HCT116 (cell line): ENCODE measurements at regions not wholly inside any gene's neighbourhood (a gene's known extent, or its start where the extent isn't known, plus 50 kb on each side); places are given as distances from the start of the nearest gene placed in this dataset.

Source experiments
- ATAC-seq: fragments of 200-7000 bp; cut with Tn5 transposase; 2 replicates; pipeline ENCODE4 v1.9.1; 2020; ENCODE audit warnings: mild to moderate bottlenecking, moderate library complexity
- BruUV-seq: library from RNA; stranded (reverse); fragments of 400-500 nt; replicated peaks from 2 replicates; lab custom pipeline; 2021; lab: Mats Ljungman, UMichigan
- CTCF ChIA-PET: fragments of 300-600 bp; sonication (Branson Sonifier 250); formaldehyde crosslinking; loops from one replicate; lab custom pipeline; 2021; ENCODE audit warnings: antibody characterized with exemption; lab: Charles Lee
- POLR2A ChIA-PET: fragments of 300-600, 350-600 bp; sonication (Branson Sonifier 250); formaldehyde crosslinking; loops from one replicate; lab custom pipeline; 2021; ENCODE audit warnings: antibody characterized with exemption; lab: Charles Lee
- RAD21 ChIA-PET, 2 experiments: fragments of 300-600 bp; sonication (Branson Sonifier 250); formaldehyde crosslinking; loops; one replicate each; lab custom pipeline; 2023; ENCODE audit warnings: low total read pairs in 2 of 2; ENCODE audit not compliant: uncharacterized antibody in 2 of 2, unreplicated experiment in 2 of 2, low non-redundant PET in 1 of 2; lab: Charles Lee
- DNase-seq: peaks from one replicate; pipeline ENCODE4 v3.0.0-alpha.2; 2010; ENCODE audit warnings: low read depth, low spot score
- H2AFZ ChIP-seq: fragments of 200-600 bp; shearing (Covaris generic), sonication (generic); 2 replicates; pipeline ENCODE4 v1.6.1; 2017; ENCODE audit warnings: low read depth, mixed run types, mixed read lengths, antibody characterized with exemption, low read length; ENCODE audit not compliant: poor library complexity, severe bottlenecking
- H3K27ac ChIP-seq: 2 replicates; pipeline ENCODE4 v1.5.1; 2012; ENCODE audit warnings: low read depth, low read length
- H3K27me3 ChIP-seq: fragments of 200-600 bp; sonication (generic); 2 replicates; pipeline ENCODE4 v1.6.1; 2016; ENCODE audit warnings: mixed run types, low read length, mixed read lengths; ENCODE audit not compliant: insufficient read depth
- H3K36me3 ChIP-seq, 2 experiments: fragments of 200-500 bp in 1 of 2; fragments of 200-600 bp in 1 of 2; sonication (Bioruptor generic) in 1 of 2; sonication (generic) in 1 of 2; 2 replicates each; pipeline versions ENCODE4 v1.5.1 to v1.6.1; 2014 to 2016; ENCODE audit warnings: low read length in 2 of 2, inconsistent platforms in 1 of 2, mixed read lengths in 1 of 2, mixed run types in 1 of 2; ENCODE audit not compliant: insufficient read depth in 2 of 2, control insufficient read depth in 1 of 2
- H3K4me1 ChIP-seq, 2 experiments: fragments of 200-600 bp in 1 of 2; sonication (generic) in 1 of 2; 2 replicates each; pipeline versions ENCODE4 v1.5.1 to v1.6.1; 2012 to 2017; ENCODE audit warnings: low read length in 2 of 2, inconsistent platforms in 1 of 2, mild to moderate bottlenecking in 1 of 2, mixed read lengths in 1 of 2, mixed run types in 1 of 2, moderate library complexity in 1 of 2; ENCODE audit not compliant: insufficient read depth in 2 of 2, control insufficient read depth in 1 of 2
- H3K4me2 ChIP-seq: fragments of 200-600 bp; sonication (generic); 2 replicates; pipeline ENCODE4 v1.6.1; 2017; ENCODE audit warnings: mixed run types, low read length, mixed read lengths
- H3K4me3 ChIP-seq, 2 experiments: fragments of 200-600 bp in 1 of 2; sonication (generic) in 1 of 2; replicated peaks in 1 of 2; 2 replicates each; pipeline ENCODE4 v1.5.1; 2011 to 2016; ENCODE audit warnings: low read length in 2 of 2, control low read depth in 1 of 2, low read depth in 1 of 2, mild to moderate bottlenecking in 1 of 2, mixed read lengths in 1 of 2, mixed run types in 1 of 2
- H3K79me2 ChIP-seq: fragments of 200-600 bp; sonication (generic); 2 replicates; pipeline ENCODE4 v1.6.1; 2017; ENCODE audit warnings: mild to moderate bottlenecking, mixed run types, low read length, moderate library complexity, mixed read lengths; ENCODE audit not compliant: insufficient read depth
- H3K9ac ChIP-seq: fragments of 200-600 bp; sonication (generic); 2 replicates; pipeline ENCODE4 v1.6.1; 2016; ENCODE audit warnings: low read length, mixed read lengths
- H3K9me2 ChIP-seq: fragments of 200-600 bp; sonication (generic), shearing (Covaris generic); 2 replicates; pipeline ENCODE4 v1.6.1; 2017; ENCODE audit warnings: mixed run types, mild to moderate bottlenecking, moderate library complexity; ENCODE audit not compliant: insufficient read depth
- H3K9me3 ChIP-seq, 2 experiments: fragments of 200-500 bp in 1 of 2; fragments of 200-600 bp in 1 of 2; sonication (Bioruptor generic) in 1 of 2; sonication (generic) in 1 of 2; 2 replicates each; pipeline ENCODE4 v1.6.1; 2014 to 2017; ENCODE audit warnings: low read length in 2 of 2, mixed read lengths in 2 of 2, inconsistent platforms in 1 of 2, low read depth in 1 of 2, mild to moderate bottlenecking in 1 of 2, mixed run types in 1 of 2, moderate library complexity in 1 of 2; ENCODE audit not compliant: control insufficient read depth in 1 of 2, insufficient read depth in 1 of 2
- H4K20me1 ChIP-seq: fragments of 200-600 bp; sonication (generic), shearing (Covaris generic); 2 replicates; pipeline ENCODE4 v1.6.1; 2017; ENCODE audit warnings: mixed run types, mild to moderate bottlenecking, moderate library complexity; ENCODE audit not compliant: insufficient read depth
- CBX3 ChIP-seq: IDR thresholded peaks from 2 replicates; pipeline ENCODE4 v1.6.1; 2012; ENCODE audit warnings: low read depth
- ELF1 ChIP-seq: IDR thresholded peaks from 2 replicates; pipeline ENCODE4 v1.6.1; 2012; ENCODE audit warnings: low read depth, borderline replicate concordance
- EZH2 ChIP-seq: fragments of 200-600 bp; sonication (generic); IDR thresholded peaks from 2 replicates; pipeline ENCODE4 v1.6.1; 2017; ENCODE audit warnings: antibody characterized with exemption, mixed run types
- FOSL1 ChIP-seq: IDR thresholded peaks from 2 replicates; pipeline ENCODE4 v1.6.1; 2012; ENCODE audit warnings: low read depth
- JUND ChIP-seq: IDR thresholded peaks from 2 replicates; pipeline ENCODE4 v1.6.1; 2012
- POLR2A ChIP-seq: IDR thresholded peaks from 2 replicates; pipeline ENCODE4 v1.7.0; 2011; ENCODE audit warnings: borderline replicate concordance; ENCODE audit not compliant: insufficient read depth, insufficient read length; ENCODE audit errors: extremely low read depth
- SP1 ChIP-seq: IDR thresholded peaks from 2 replicates; pipeline ENCODE4 v1.6.1; 2012; ENCODE audit warnings: low read depth
- YY1 ChIP-seq: IDR thresholded peaks from 2 replicates; pipeline ENCODE4 v1.6.1; 2011; ENCODE audit warnings: low read length, low read depth, moderate library complexity, mild to moderate bottlenecking; ENCODE audit not compliant: insufficient replicate concordance; ENCODE audit errors: extremely low read depth
- ZFX ChIP-seq: fragments of 450-650 bp; IDR thresholded peaks from 2 replicates; pipeline ENCODE4 v1.6.1; 2017
- intact Hi-C: fragments of 100-400 bp; cut with micrococcal nuclease; formaldehyde crosslinking; loops from 2 replicates; pipeline ENCODE4 v1.10.0; 2022
- TF ChIP-seq, protein P1 (sequence below): IDR thresholded peaks from 2 replicates; pipeline ENCODE4 v1.6.1; 2012
- TF ChIP-seq, protein P2 (sequence below): IDR thresholded peaks from 2 replicates; pipeline ENCODE4 v1.6.1; 2011; ENCODE audit warnings: mild to moderate bottlenecking, low read length, moderate library complexity; ENCODE audit not compliant: insufficient replicate concordance; ENCODE audit errors: extremely low read depth
- TF ChIP-seq, protein P3 (sequence below), 3 experiments: fragments of 200-600 bp in 1 of 3; sonication (generic) in 1 of 3; IDR thresholded peaks in 2 of 3; conservative IDR thresholded peaks in 1 of 3; 2 replicates each; pipeline ENCODE4 v1.5.1; 2012 to 2017; ENCODE audit warnings: low read depth in 2 of 3, low read length in 2 of 3, antibody characterized with exemption in 1 of 3, borderline replicate concordance in 1 of 3, control low read depth in 1 of 3, mild to moderate bottlenecking in 1 of 3, mixed read lengths in 1 of 3, mixed run types in 1 of 3, moderate library complexity in 1 of 3; ENCODE audit not compliant: insufficient read depth in 1 of 3

DNA sequence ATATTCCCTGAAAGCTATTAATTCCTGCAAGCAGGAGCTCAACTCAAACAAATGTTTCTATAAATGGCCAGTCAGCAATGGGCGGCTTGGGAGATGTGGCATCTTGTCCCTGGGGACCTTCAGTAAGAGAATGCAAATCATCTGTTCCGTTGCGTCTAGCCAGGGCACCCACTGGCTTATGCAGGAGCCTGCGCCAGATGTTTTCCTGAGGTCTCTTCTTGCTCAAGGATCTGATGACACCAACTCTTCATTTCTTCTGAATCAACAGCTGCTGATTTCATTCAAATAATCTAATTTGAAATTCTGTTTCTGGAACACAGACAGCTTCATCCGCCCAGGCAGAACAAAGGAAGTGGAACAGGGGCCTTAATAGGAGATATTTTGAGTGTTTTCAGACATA is 70.0 kb upstream of the AJAP1 start:
- RAD21 ChIA-PET: no interaction called here
- POLR2A ChIA-PET: no interaction called here
- Histone ChIP-seq H3K9me3 (no peaks in the 10 kb centered on the region), H3K9me2 (no peaks in the 10 kb centered on the region), H3K79me2 (no peaks in the 10 kb centered on the region), H2AFZ (no peak overlapping the region), H3K4me2 (no peak overlapping the region), H3K27me3 (no peaks in the 10 kb centered on the region), H3K27ac (no peak overlapping the region), H3K9ac (no peak overlapping the region), H3K4me3 (no peak overlapping the region), H3K4me1 (no peaks in the 10 kb centered on the region), H3K36me3 (no peaks in the 10 kb centered on the region), H4K20me1 (no peaks in the 10 kb centered on the region)
- no peak for TF ChIP-seq POLR2A
- no peak for TF ChIP-seq YY1
- no peak for TF ChIP-seq SP1
- TF ChIP-seq, protein P1, sequence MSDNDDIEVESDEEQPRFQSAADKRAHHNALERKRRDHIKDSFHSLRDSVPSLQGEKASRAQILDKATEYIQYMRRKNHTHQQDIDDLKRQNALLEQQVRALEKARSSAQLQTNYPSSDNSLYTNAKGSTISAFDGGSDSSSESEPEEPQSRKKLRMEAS: no peak
- TF ChIP-seq ELF1: no peak
- no peak for TF ChIP-seq JUND
- TF ChIP-seq FOSL1: no peak
- TF ChIP-seq ZFX: no peak
- TF ChIP-seq CBX3: no peak
- TF ChIP-seq, protein P2, sequence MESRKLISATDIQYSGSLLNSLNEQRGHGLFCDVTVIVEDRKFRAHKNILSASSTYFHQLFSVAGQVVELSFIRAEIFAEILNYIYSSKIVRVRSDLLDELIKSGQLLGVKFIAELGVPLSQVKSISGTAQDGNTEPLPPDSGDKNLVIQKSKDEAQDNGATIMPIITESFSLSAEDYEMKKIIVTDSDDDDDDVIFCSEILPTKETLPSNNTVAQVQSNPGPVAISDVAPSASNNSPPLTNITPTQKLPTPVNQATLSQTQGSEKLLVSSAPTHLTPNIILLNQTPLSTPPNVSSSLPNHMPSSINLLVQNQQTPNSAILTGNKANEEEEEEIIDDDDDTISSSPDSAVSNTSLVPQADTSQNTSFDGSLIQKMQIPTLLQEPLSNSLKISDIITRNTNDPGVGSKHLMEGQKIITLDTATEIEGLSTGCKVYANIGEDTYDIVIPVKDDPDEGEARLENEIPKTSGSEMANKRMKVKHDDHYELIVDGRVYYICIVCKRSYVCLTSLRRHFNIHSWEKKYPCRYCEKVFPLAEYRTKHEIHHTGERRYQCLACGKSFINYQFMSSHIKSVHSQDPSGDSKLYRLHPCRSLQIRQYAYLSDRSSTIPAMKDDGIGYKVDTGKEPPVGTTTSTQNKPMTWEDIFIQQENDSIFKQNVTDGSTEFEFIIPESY: no peak
- TF ChIP-seq EZH2: no peak
- DNase-seq (no peak), ATAC-seq (no peak)
- BruUV-seq: no TSS peak
- intact Hi-C loops: no loop called here
- CTCF ChIA-PET: no interaction called here

DNA sequence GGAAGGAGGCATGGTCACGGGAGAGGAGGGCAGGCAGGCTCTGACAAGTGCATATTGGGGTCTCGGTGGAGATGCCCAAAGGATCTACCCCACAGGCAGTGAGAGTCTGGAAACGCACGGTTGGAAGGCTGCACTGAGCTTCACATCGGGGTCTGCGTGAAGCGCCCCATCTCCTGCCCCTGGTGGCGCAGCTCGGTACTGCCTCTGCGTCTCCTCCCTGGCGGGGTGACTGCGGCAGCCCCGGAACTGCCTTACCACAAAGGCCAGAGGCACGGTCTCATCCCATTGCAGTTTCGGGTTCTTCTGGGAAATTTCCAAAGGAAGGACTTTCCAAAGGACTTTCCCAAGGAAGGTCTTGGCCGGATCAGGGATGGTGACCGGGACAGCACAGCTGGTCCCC is 69.2 kb upstream of the AJAP1 start:
- Histone ChIP-seq H3K9ac (no peak overlapping the region), H3K4me1 (no peaks in the 10 kb centered on the region), H3K4me2 (no peak overlapping the region), H3K36me3 (no peaks in the 10 kb centered on the region), H3K27me3 (no peaks in the 10 kb centered on the region), H3K79me2 (no peaks in the 10 kb centered on the region), H3K9me2 (no peaks in the 10 kb centered on the region), H4K20me1 (no peaks in the 10 kb centered on the region), H3K4me3 (no peak overlapping the region), H3K27ac (no peak overlapping the region), H2AFZ (no peak overlapping the region), H3K9me3 (no peaks in the 10 kb centered on the region)
- DNase-seq (no peak), ATAC-seq (peak; percentile 72; the same call in 1 of the 2 replicates)
- ChIA-PET CTCF (no interaction called here), POLR2A (no interaction called here), RAD21 (no interaction called here)
- no TSS peak for BruUV-seq
- no peak for TF ChIP-seq EZH2
- TF ChIP-seq, protein P3, sequence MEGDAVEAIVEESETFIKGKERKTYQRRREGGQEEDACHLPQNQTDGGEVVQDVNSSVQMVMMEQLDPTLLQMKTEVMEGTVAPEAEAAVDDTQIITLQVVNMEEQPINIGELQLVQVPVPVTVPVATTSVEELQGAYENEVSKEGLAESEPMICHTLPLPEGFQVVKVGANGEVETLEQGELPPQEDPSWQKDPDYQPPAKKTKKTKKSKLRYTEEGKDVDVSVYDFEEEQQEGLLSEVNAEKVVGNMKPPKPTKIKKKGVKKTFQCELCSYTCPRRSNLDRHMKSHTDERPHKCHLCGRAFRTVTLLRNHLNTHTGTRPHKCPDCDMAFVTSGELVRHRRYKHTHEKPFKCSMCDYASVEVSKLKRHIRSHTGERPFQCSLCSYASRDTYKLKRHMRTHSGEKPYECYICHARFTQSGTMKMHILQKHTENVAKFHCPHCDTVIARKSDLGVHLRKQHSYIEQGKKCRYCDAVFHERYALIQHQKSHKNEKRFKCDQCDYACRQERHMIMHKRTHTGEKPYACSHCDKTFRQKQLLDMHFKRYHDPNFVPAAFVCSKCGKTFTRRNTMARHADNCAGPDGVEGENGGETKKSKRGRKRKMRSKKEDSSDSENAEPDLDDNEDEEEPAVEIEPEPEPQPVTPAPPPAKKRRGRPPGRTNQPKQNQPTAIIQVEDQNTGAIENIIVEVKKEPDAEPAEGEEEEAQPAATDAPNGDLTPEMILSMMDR (IDR thresholded peaks at IDR 0.05 in 2 of 3, conservative IDR thresholded peaks at IDR 0.05 in 1 of 3; ENCODE audit: borderline replicate concordance in 1 of 3, insufficient read depth in 1 of 3, low read depth in 2 of 3, low read length in 2 of 3): peak in 2 of 3 experiments; percentile 61 to 67; a peak in 4 of 6 replicates
- intact Hi-C loops: no loop called here
